GM19372 (cell line): ENCODE measurements at regions not wholly inside any gene's neighbourhood (a gene's known extent, or its start where the extent isn't known, plus 50 kb on each side); places are given as distances from the start of the nearest gene placed in this dataset.
A peak's percentile ranks its signal among the peaks of the same experiment; 100 is the strongest.
"Not testable (repeated sequence)": the region's sequence is repeated elsewhere in the genome, so short reads cannot be mapped to it uniquely, and the experiment has no call there.

ENCODE experiments used
- ATAC-seq: cut with Tn5 transposase; IDR thresholded peaks from one replicate; pipeline ENCODE4 v1.9.1; 2021; ENCODE audit warnings: mild to moderate bottlenecking, low read depth, moderate library complexity; ENCODE audit not compliant: unreplicated experiment

GRCh38 chr13:81080911-81081454 is 740.1 kb upstream of the SPRY2 start:
- ATAC-seq, result no peak

GRCh38 chr13:81078048-81078447 is 737.1 kb upstream of the SPRY2 start:
- ATAC-seq, result no peak

GRCh38 chr13:81069822-81070221 is 728.9 kb upstream of the SPRY2 start:
- ATAC-seq, result not testable (repeated sequence)

- ATAC-seq, result no peak
Measured at GRCh38 chr13:81058916-81059290, 718.0 kb upstream of the SPRY2 start.

GRCh38 chr13:81058211-81058915 is 717.4 kb upstream of the SPRY2 start:
- ATAC-seq, result no peak

- no peak for ATAC-seq
Measured at GRCh38 chr13:81051873-81052272, 710.9 kb upstream of the SPRY2 start.

GRCh38 chr13:81048026-81048461 is 707.1 kb upstream of the SPRY2 start:
- no peak for ATAC-seq

GRCh38 chr13:81041761-81042160 is 700.8 kb upstream of the SPRY2 start:
- ATAC-seq, result no peak

- ATAC-seq, result no peak
Measured at GRCh38 chr13:81031996-81032395, 691.1 kb upstream of the SPRY2 start.

GRCh38 chr13:81025091-81025490 is 684.2 kb upstream of the SPRY2 start:
- ATAC-seq, result no peak

GRCh38 chr13:81021284-81021840 is 680.4 kb upstream of the SPRY2 start:
- ATAC-seq, result no peak

GRCh38 chr13:81020010-81020409 is 679.1 kb upstream of the SPRY2 start:
- ATAC-seq, result no peak

- no peak for ATAC-seq
Measured at GRCh38 chr13:81018936-81019335, 678.0 kb upstream of the SPRY2 start.

- peak; percentile 76 for ATAC-seq
Measured at GRCh38 chr13:81017513-81018152, 676.7 kb upstream of the SPRY2 start.

GRCh38 chr13:81012031-81012430 is 671.1 kb upstream of the SPRY2 start:
- ATAC-seq, result no peak

GRCh38 chr13:81001828-81002385 is 661.0 kb upstream of the SPRY2 start:
- ATAC-seq, result no peak

GRCh38 chr13:80998603-80999002 is 657.7 kb upstream of the SPRY2 start:
- ATAC-seq, result not testable (repeated sequence)

GRCh38 chr13:80989747-80990146 is 648.8 kb upstream of the SPRY2 start:
- ATAC-seq, result no peak

- ATAC-seq, result no peak
Measured at GRCh38 chr13:80989241-80989640, 648.3 kb upstream of the SPRY2 start.

- ATAC-seq, result no peak
Measured at GRCh38 chr13:80988391-80989151, 647.6 kb upstream of the SPRY2 start.
